ENCODE measurements at regions not wholly inside any gene's neighbourhood (a gene's known extent, or its start where the extent isn't known, plus 50 kb on each side); places are given as distances from the start of the nearest gene placed in this dataset.

GRCh38 chr3:31431321-31431720 lies 101.4 kb upstream of the STT3B start:
- H3K36me3 ChIP-seq (ENCODE audit: control insufficient read depth, insufficient read depth, low read length): no peaks in the 10 kb centered on the region
- 89 to 90% methylated on average over 3 of the region's 3 CpGs for WGBS, 2 experiments
- no peaks in the 10 kb centered on the region for H3K9me3 ChIP-seq (ENCODE audit: control insufficient read depth, low read length)
- no peaks in the 10 kb centered on the region for H3K27me3 ChIP-seq (ENCODE audit: control insufficient read depth, insufficient read depth, low read length, poor library complexity, severe bottlenecking)
- H3K4me1 ChIP-seq (ENCODE audit: control insufficient read depth, insufficient read depth, low read length): no peaks in the 10 kb centered on the region
- no peak overlapping the region for H3K27ac ChIP-seq (ENCODE audit: insufficient read depth, low read depth, low read length, poor library complexity, severe bottlenecking)
- H3K4me3 ChIP-seq (ENCODE audit: insufficient read depth, low read depth, low read length): no peak overlapping the region

GRCh38 chr3:31432897-31433678 lies 99.6 kb upstream of the STT3B start:
- no peaks in the 10 kb centered on the region for H3K9me3 ChIP-seq (ENCODE audit: control insufficient read depth, low read length)
- H3K4me3 ChIP-seq (ENCODE audit: insufficient read depth, low read depth, low read length): no peak overlapping the region
- no peaks in the 10 kb centered on the region for H3K27me3 ChIP-seq (ENCODE audit: control insufficient read depth, insufficient read depth, low read length, poor library complexity, severe bottlenecking)
- no peak overlapping the region for H3K27ac ChIP-seq (ENCODE audit: insufficient read depth, low read depth, low read length, poor library complexity, severe bottlenecking)
- no peaks in the 10 kb centered on the region for H3K36me3 ChIP-seq (ENCODE audit: control insufficient read depth, insufficient read depth, low read length)
- WGBS, 2 experiments: 91% methylated on average over 7 of the region's 7 CpGs
- H3K4me1 ChIP-seq (ENCODE audit: control insufficient read depth, insufficient read depth, low read length): no peaks in the 10 kb centered on the region

- no peaks in the 10 kb centered on the region for H3K27me3 ChIP-seq (ENCODE audit: control insufficient read depth, insufficient read depth, low read length, poor library complexity, severe bottlenecking)
- no peak overlapping the region for H3K27ac ChIP-seq (ENCODE audit: insufficient read depth, low read depth, low read length, poor library complexity, severe bottlenecking)
- H3K4me1 ChIP-seq (ENCODE audit: control insufficient read depth, insufficient read depth, low read length): no peaks in the 10 kb centered on the region
- no peak overlapping the region for H3K4me3 ChIP-seq (ENCODE audit: insufficient read depth, low read depth, low read length)
- no peaks in the 10 kb centered on the region for H3K9me3 ChIP-seq (ENCODE audit: control insufficient read depth, low read length)
- no peaks in the 10 kb centered on the region for H3K36me3 ChIP-seq (ENCODE audit: control insufficient read depth, insufficient read depth, low read length)
Observed at GRCh38 chr3:31433679-31433992, 99.1 kb upstream of the STT3B start.

GRCh38 chr3:31434819-31435218 lies 97.9 kb upstream of the STT3B start:
- Histone ChIP-seq H3K36me3 (ENCODE audit: control insufficient read depth, insufficient read depth, low read length) (no peaks in the 10 kb centered on the region), H3K9me3 (ENCODE audit: control insufficient read depth, low read length) (no peaks in the 10 kb centered on the region), H3K4me3 (ENCODE audit: insufficient read depth, low read depth, low read length) (no peak overlapping the region), H3K4me1 (ENCODE audit: control insufficient read depth, insufficient read depth, low read length) (no peaks in the 10 kb centered on the region), H3K27me3 (ENCODE audit: control insufficient read depth, insufficient read depth, low read length, poor library complexity, severe bottlenecking) (no peaks in the 10 kb centered on the region), H3K27ac (ENCODE audit: insufficient read depth, low read depth, low read length, poor library complexity, severe bottlenecking) (no peak overlapping the region)
- 90% methylated on average over 1 of the region's 1 CpG for WGBS, 2 experiments

- H3K4me3 ChIP-seq (ENCODE audit: insufficient read depth, low read depth, low read length): no peak overlapping the region
- peaks cover 5% of the 10 kb centered on the region for H3K4me1 ChIP-seq (ENCODE audit: control insufficient read depth, insufficient read depth, low read length)
- WGBS, 2 experiments: 80 to 95% methylated on average over 1 of the region's 1 CpG
- H3K36me3 ChIP-seq (ENCODE audit: control insufficient read depth, insufficient read depth, low read length): no peaks in the 10 kb centered on the region
- no peaks in the 10 kb centered on the region for H3K9me3 ChIP-seq (ENCODE audit: control insufficient read depth, low read length)
- H3K27ac ChIP-seq (ENCODE audit: insufficient read depth, low read depth, low read length, poor library complexity, severe bottlenecking): no peak overlapping the region
- no peaks in the 10 kb centered on the region for H3K27me3 ChIP-seq (ENCODE audit: control insufficient read depth, insufficient read depth, low read length, poor library complexity, severe bottlenecking)
Observed at GRCh38 chr3:31436830-31437229, 95.9 kb upstream of the STT3B start.

GRCh38 chr3:31438742-31439141 lies 94.0 kb upstream of the STT3B start:
- 98% methylated on average over 2 of the region's 2 CpGs for WGBS, 2 experiments

GRCh38 chr3:31439890-31440750 lies 92.6 kb upstream of the STT3B start:
- Histone ChIP-seq H3K27me3 (ENCODE audit: control insufficient read depth, insufficient read depth, low read length, poor library complexity, severe bottlenecking) (no peaks in the 10 kb centered on the region), H3K9me3 (ENCODE audit: control insufficient read depth, low read length) (no peaks in the 10 kb centered on the region), H3K4me1 (ENCODE audit: control insufficient read depth, insufficient read depth, low read length) (peaks cover 5% of the 10 kb centered on the region), H3K36me3 (ENCODE audit: control insufficient read depth, insufficient read depth, low read length) (no peaks in the 10 kb centered on the region), H3K4me3 (ENCODE audit: insufficient read depth, low read depth, low read length) (no peak overlapping the region), H3K27ac (ENCODE audit: insufficient read depth, low read depth, low read length, poor library complexity, severe bottlenecking) (no peak overlapping the region)
- 85 to 90% methylated on average over 3 of the region's 3 CpGs for WGBS, 2 experiments

More at GRCh38 chr3:31438742-31439141, 94.0 kb upstream of the STT3B start:
- Histone ChIP-seq H3K4me3 (ENCODE audit: insufficient read depth, low read depth, low read length) (no peak overlapping the region), H3K27ac (ENCODE audit: insufficient read depth, low read depth, low read length, poor library complexity, severe bottlenecking) (no peak overlapping the region), H3K27me3 (ENCODE audit: control insufficient read depth, insufficient read depth, low read length, poor library complexity, severe bottlenecking) (no peaks in the 10 kb centered on the region), H3K36me3 (ENCODE audit: control insufficient read depth, insufficient read depth, low read length) (no peaks in the 10 kb centered on the region), H3K9me3 (ENCODE audit: control insufficient read depth, low read length) (no peaks in the 10 kb centered on the region), H3K4me1 (ENCODE audit: control insufficient read depth, insufficient read depth, low read length) (peaks cover 5% of the 10 kb centered on the region)

GRCh38 chr3:31440878-31441277 lies 91.8 kb upstream of the STT3B start:
- Histone ChIP-seq H3K27me3 (ENCODE audit: control insufficient read depth, insufficient read depth, low read length, poor library complexity, severe bottlenecking) (no peaks in the 10 kb centered on the region), H3K9me3 (ENCODE audit: control insufficient read depth, low read length) (no peaks in the 10 kb centered on the region), H3K36me3 (ENCODE audit: control insufficient read depth, insufficient read depth, low read length) (no peaks in the 10 kb centered on the region), H3K27ac (ENCODE audit: insufficient read depth, low read depth, low read length, poor library complexity, severe bottlenecking) (no peak overlapping the region), H3K4me1 (ENCODE audit: control insufficient read depth, insufficient read depth, low read length) (peaks cover 5% of the 10 kb centered on the region), H3K4me3 (ENCODE audit: insufficient read depth, low read depth, low read length) (no peak overlapping the region)
- WGBS, 2 experiments: 78 to 86% methylated on average over 1 of the region's 1 CpG

- 91 to 93% methylated on average over 2 of the region's 2 CpGs for WGBS, 2 experiments
- no peaks in the 10 kb centered on the region for H3K27me3 ChIP-seq (ENCODE audit: control insufficient read depth, insufficient read depth, low read length, poor library complexity, severe bottlenecking)
Observed at GRCh38 chr3:31442755-31443154, 90.0 kb upstream of the STT3B start.

GRCh38 chr3:31444220-31445142 lies 88.2 kb upstream of the STT3B start:
- Histone ChIP-seq H3K4me1 (ENCODE audit: control insufficient read depth, insufficient read depth, low read length) (peaks cover 5% of the 10 kb centered on the region), H3K27ac (ENCODE audit: insufficient read depth, low read depth, low read length, poor library complexity, severe bottlenecking) (no peak overlapping the region), H3K9me3 (ENCODE audit: control insufficient read depth, low read length) (no peaks in the 10 kb centered on the region), H3K36me3 (ENCODE audit: control insufficient read depth, insufficient read depth, low read length) (no peaks in the 10 kb centered on the region), H3K27me3 (ENCODE audit: control insufficient read depth, insufficient read depth, low read length, poor library complexity, severe bottlenecking) (no peaks in the 10 kb centered on the region), H3K4me3 (ENCODE audit: insufficient read depth, low read depth, low read length) (no peak overlapping the region)
- WGBS, 2 experiments: 94% methylated on average over 6 of the region's 6 CpGs

More at GRCh38 chr3:31442755-31443154, 90.0 kb upstream of the STT3B start:
- Histone ChIP-seq H3K9me3 (ENCODE audit: control insufficient read depth, low read length) (no peaks in the 10 kb centered on the region), H3K27ac (ENCODE audit: insufficient read depth, low read depth, low read length, poor library complexity, severe bottlenecking) (no peak overlapping the region), H3K36me3 (ENCODE audit: control insufficient read depth, insufficient read depth, low read length) (no peaks in the 10 kb centered on the region), H3K4me3 (ENCODE audit: insufficient read depth, low read depth, low read length) (no peak overlapping the region), H3K4me1 (ENCODE audit: control insufficient read depth, insufficient read depth, low read length) (peaks cover 5% of the 10 kb centered on the region)

All from ectodermal cell (in vitro differentiated cells).